ENCODE measurements at regions not wholly inside any gene's neighbourhood (a gene's known extent, or its start where the extent isn't known, plus 50 kb on each side); places are given as distances from the start of the nearest gene placed in this dataset.

- TF ChIP-seq CTCF (IDR thresholded peaks at IDR 0.05) (no peak), POLR2A (IDR thresholded peaks at IDR 0.05) (no peak)
These were observed 129.1 kb upstream of the ZNF462 start for GRCh38 chr9:106733828-106734380.

Data from lower leg skin (tissue), 3 donors.